Neural progenitor cell (in vitro differentiated cells): ENCODE measurements at regions not wholly inside any gene's neighbourhood (a gene's known extent, or its start where the extent isn't known, plus 50 kb on each side); places are given as distances from the start of the nearest gene placed in this dataset.

Experiments
- DNase-seq: peaks from one replicate; pipeline ENCODE4 v3.0.0-alpha.2; 2016; ENCODE audit warnings: low spot score
- H2AFZ ChIP-seq: fragments of 200-600 bp; sonication (generic); replicated peaks from 2 replicates; pipeline ENCODE4 v1.6.1; 2016; ENCODE audit warnings: antibody characterized with exemption
- H3F3A ChIP-seq: fragments of 200-600 bp; sonication (generic); 2 replicates; pipeline ENCODE4 v1.6.1; 2016; ENCODE audit warnings: antibody characterized with exemption, low read depth
- H3K27ac ChIP-seq: fragments of 200-600 bp; sonication (generic); 2 replicates; pipeline ENCODE4 v1.5.1; 2016; ENCODE audit warnings: mild to moderate bottlenecking
- H3K27me3 ChIP-seq: fragments of 200-600 bp; sonication (generic); 2 replicates; pipeline ENCODE4 v1.6.1; 2016; ENCODE audit warnings: mild to moderate bottlenecking, moderate library complexity
- H3K36me3 ChIP-seq: fragments of 200-600 bp; sonication (generic); 2 replicates; pipeline ENCODE4 v1.5.1; 2016
- H3K4me1 ChIP-seq: fragments of 200-600 bp; sonication (generic); 2 replicates; pipeline ENCODE4 v1.6.1; 2016; ENCODE audit warnings: mixed run types
- H3K4me2 ChIP-seq: fragments of 200-600 bp; sonication (generic); 2 replicates; pipeline ENCODE4 v1.6.1; 2016
- H3K4me3 ChIP-seq: fragments of 200-600 bp; sonication (generic); 2 replicates; pipeline ENCODE4 v1.5.1; 2016
- H3K79me2 ChIP-seq: fragments of 200-600 bp; sonication (generic); 2 replicates; pipeline ENCODE4 v1.6.1; 2016; ENCODE audit warnings: low read depth
- H3K9ac ChIP-seq: fragments of 200-600 bp; sonication (generic); 2 replicates; pipeline ENCODE4 v1.6.1; 2016
- H3K9me3 ChIP-seq: fragments of 200-600 bp; sonication (generic); 2 replicates; pipeline ENCODE4 v1.5.1; 2016; ENCODE audit warnings: low read depth
- H4K20me1 ChIP-seq: fragments of 200-600 bp; sonication (generic); 2 replicates; pipeline ENCODE4 v1.6.1; 2016; ENCODE audit warnings: low read depth
- H3K27ac Mint-ChIP-seq: 3 replicates; pipeline ENCODE4 v1.8.0; 2021; ENCODE audit warnings: mixed read lengths
- H3K27me3 Mint-ChIP-seq: 2 replicates; pipeline ENCODE4 v1.8.0; 2022; ENCODE audit warnings: low read depth, mild to moderate bottlenecking, inconsistent platforms, moderate library complexity, mixed read lengths; ENCODE audit not compliant: insufficient read depth
- H3K36me3 Mint-ChIP-seq: 3 replicates; pipeline ENCODE4 v1.8.0; 2021; ENCODE audit warnings: mixed read lengths
- H3K4me1 Mint-ChIP-seq: 3 replicates; pipeline ENCODE4 v1.8.0; 2021; ENCODE audit warnings: mixed read lengths
- H3K4me3 Mint-ChIP-seq: 3 replicates; pipeline ENCODE4 v1.8.0; 2021; ENCODE audit warnings: mild to moderate bottlenecking, moderate library complexity, mixed read lengths
- H3K9me3 Mint-ChIP-seq: 3 replicates; pipeline ENCODE4 v1.8.0; 2020; ENCODE audit warnings: mixed read lengths
- EZH2 ChIP-seq: fragments of 200-600 bp; sonication (generic); IDR thresholded peaks from 2 replicates; pipeline ENCODE4 v1.6.1; 2017; ENCODE audit warnings: antibody characterized with exemption, mild to moderate bottlenecking, moderate library complexity
- EZH2phosphoT487 ChIP-seq: fragments of 200-600 bp; sonication (generic); IDR thresholded peaks from 2 replicates; pipeline ENCODE4 v1.6.1; 2017; ENCODE audit warnings: antibody characterized with exemption
- TF ChIP-seq, protein P1 (sequence below): fragments of 200-600 bp; sonication (generic); IDR thresholded peaks from 2 replicates; pipeline ENCODE4 v1.5.1; 2017; ENCODE audit warnings: antibody characterized with exemption, mild to moderate bottlenecking

DNA sequence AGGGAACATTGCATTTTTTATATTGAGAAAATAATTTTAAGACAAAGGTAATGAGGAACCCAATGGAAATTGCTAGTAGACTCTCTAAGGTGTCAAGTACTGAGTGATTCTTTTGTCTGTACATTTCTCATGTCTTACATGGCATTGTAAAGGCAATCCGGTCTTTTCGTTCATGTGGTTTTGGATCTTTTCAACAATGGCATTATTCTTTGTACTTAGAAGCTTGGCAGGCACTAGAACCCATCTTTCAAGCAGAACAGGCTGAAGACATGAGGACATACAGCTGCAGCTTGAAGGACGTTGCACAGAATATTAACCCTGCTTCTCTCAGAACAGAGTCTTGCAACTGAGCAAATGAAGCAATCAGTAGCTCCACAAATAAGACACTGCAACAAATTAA is 231.5 kb upstream of the ZFHX3 start:
- no peaks in the 10 kb centered on the region for H3K79me2 ChIP-seq
- no peaks in the 10 kb centered on the region for H4K20me1 ChIP-seq
- H3K9ac ChIP-seq: no peak overlapping the region
- no peaks in the 10 kb centered on the region for H3K9me3 ChIP-seq
- Mint-ChIP-seq H3K36me3 (no peaks in the 10 kb centered on the region), H3K9me3 (peaks cover 2% of the 10 kb centered on the region), H3K4me3 (no peak overlapping the region), H3K4me1 (peaks cover under 1% of the 10 kb centered on the region), H3K27ac (no peak overlapping the region), H3K27me3 (peaks cover 4% of the 10 kb centered on the region)
- no peak overlapping the region for H3K27ac ChIP-seq
- no peaks in the 10 kb centered on the region for H3F3A ChIP-seq
- H3K27me3 ChIP-seq: no peaks in the 10 kb centered on the region
- DNase-seq: no peak
- H3K4me2 ChIP-seq: no peak overlapping the region
- no peaks in the 10 kb centered on the region for H3K4me1 ChIP-seq
- H3K36me3 ChIP-seq: no peaks in the 10 kb centered on the region
- no peak overlapping the region for H2AFZ ChIP-seq
- TF ChIP-seq, protein P1, sequence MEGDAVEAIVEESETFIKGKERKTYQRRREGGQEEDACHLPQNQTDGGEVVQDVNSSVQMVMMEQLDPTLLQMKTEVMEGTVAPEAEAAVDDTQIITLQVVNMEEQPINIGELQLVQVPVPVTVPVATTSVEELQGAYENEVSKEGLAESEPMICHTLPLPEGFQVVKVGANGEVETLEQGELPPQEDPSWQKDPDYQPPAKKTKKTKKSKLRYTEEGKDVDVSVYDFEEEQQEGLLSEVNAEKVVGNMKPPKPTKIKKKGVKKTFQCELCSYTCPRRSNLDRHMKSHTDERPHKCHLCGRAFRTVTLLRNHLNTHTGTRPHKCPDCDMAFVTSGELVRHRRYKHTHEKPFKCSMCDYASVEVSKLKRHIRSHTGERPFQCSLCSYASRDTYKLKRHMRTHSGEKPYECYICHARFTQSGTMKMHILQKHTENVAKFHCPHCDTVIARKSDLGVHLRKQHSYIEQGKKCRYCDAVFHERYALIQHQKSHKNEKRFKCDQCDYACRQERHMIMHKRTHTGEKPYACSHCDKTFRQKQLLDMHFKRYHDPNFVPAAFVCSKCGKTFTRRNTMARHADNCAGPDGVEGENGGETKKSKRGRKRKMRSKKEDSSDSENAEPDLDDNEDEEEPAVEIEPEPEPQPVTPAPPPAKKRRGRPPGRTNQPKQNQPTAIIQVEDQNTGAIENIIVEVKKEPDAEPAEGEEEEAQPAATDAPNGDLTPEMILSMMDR: no peak
- TF ChIP-seq EZH2phosphoT487 (no peak), EZH2 (no peak)
- no peak overlapping the region for H3K4me3 ChIP-seq

DNA sequence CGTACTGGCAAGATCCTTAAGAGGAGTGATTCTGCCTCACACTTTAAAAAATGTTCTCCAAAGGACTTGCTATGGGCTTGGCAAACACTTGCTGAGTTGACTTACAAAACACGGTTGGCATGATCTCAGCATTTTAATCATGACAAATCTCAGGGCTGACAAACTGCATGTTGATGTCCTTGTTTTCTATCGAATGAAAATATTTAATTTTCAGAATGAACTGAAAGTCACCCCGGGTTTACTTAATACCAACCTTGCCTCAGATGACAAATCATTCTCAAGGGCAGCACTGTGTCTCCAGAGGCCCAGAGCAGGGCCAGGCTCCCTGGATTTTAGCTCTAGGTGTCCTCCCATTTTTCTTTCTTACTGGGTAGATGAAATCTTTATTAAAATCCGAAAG is 229.1 kb upstream of the ZFHX3 start:
- H3K36me3 Mint-ChIP-seq: no peaks in the 10 kb centered on the region
- H3K4me2 ChIP-seq: no peak overlapping the region
- H3K4me1 ChIP-seq: no peaks in the 10 kb centered on the region
- H3K27me3 Mint-ChIP-seq: peaks cover 4% of the 10 kb centered on the region
- DNase-seq: no peak
- H4K20me1 ChIP-seq: no peaks in the 10 kb centered on the region
- no peak overlapping the region for H3K27ac ChIP-seq
- H3K9me3 Mint-ChIP-seq: peaks cover 2% of the 10 kb centered on the region
- no peaks in the 10 kb centered on the region for H3K27me3 ChIP-seq
- H3K27ac Mint-ChIP-seq: no peak overlapping the region
- H3F3A ChIP-seq: no peaks in the 10 kb centered on the region
- no peak overlapping the region for H2AFZ ChIP-seq
- H3K4me3 Mint-ChIP-seq: no peak overlapping the region
- no peaks in the 10 kb centered on the region for H3K9me3 ChIP-seq
- H3K4me3 ChIP-seq: no peak overlapping the region
- H3K79me2 ChIP-seq: no peaks in the 10 kb centered on the region
- no peak for TF ChIP-seq EZH2
- no peak for TF ChIP-seq EZH2phosphoT487
- TF ChIP-seq, protein P1: no peak
- H3K36me3 ChIP-seq: no peaks in the 10 kb centered on the region
- H3K4me1 Mint-ChIP-seq: no peaks in the 10 kb centered on the region
- H3K9ac ChIP-seq: no peak overlapping the region

DNA sequence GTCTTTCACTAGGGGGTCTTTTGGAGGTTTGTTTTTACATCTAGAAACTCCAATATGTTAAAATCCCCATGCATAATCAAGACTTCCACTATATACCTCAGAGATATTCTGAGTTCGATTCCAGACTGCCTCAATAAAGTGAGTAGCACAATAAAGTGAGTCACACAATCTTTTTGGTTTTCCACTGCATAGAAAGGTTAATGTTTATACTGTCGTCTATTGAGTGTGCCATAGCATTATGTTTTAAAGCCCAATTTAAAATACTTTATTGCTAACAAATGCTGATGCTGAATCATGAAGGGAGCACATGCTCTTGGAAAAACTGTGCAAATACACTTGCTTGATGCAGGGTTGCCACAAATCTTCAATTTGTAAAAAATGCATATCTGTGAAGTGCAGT is 227.5 kb upstream of the ZFHX3 start:
- TF ChIP-seq, protein P1: no peak
- TF ChIP-seq EZH2phosphoT487 (no peak), EZH2 (no peak)
- Histone ChIP-seq H3K4me1 (no peaks in the 10 kb centered on the region), H3K4me2 (no peak overlapping the region), H2AFZ (no peak overlapping the region), H3K79me2 (no peaks in the 10 kb centered on the region), H3K9me3 (no peaks in the 10 kb centered on the region), H3F3A (no peaks in the 10 kb centered on the region), H3K9ac (no peak overlapping the region), H4K20me1 (no peaks in the 10 kb centered on the region), H3K27ac (no peak overlapping the region), H3K4me3 (no peak overlapping the region), H3K36me3 (no peaks in the 10 kb centered on the region), H3K27me3 (no peaks in the 10 kb centered on the region)
- no peak overlapping the region for H3K4me3 Mint-ChIP-seq
- H3K9me3 Mint-ChIP-seq: peaks cover 2% of the 10 kb centered on the region
- no peaks in the 10 kb centered on the region for H3K36me3 Mint-ChIP-seq
- H3K27ac Mint-ChIP-seq: no peak overlapping the region
- peaks cover 4% of the 10 kb centered on the region for H3K27me3 Mint-ChIP-seq
- DNase-seq: no peak
- H3K4me1 Mint-ChIP-seq: no peaks in the 10 kb centered on the region

DNA sequence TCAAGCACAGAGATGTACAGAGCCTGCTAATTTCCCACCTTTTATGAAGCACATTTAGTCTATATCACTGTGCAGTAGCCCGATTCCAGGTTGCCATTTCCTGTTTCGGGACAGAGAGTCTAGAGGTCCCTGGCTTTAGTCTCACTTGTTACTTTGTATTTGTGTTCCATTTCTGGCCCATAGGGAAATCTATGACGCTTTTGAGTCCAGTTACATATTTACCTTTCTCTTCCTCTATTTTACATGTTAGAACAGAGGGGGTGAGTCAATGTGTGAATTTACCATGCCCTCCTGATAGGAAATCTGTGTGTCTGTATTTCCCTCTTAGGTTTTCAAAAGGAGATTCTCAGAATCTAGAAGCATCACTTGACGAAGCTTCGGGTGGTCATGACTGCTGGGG is 227.1 kb upstream of the ZFHX3 start:
- Histone ChIP-seq H3K9ac (no peak overlapping the region), H3K79me2 (no peaks in the 10 kb centered on the region), H3K9me3 (no peaks in the 10 kb centered on the region), H4K20me1 (no peaks in the 10 kb centered on the region), H2AFZ (peak overlapping the region; percentile 12), H3K27ac (no peak overlapping the region), H3K4me1 (no peaks in the 10 kb centered on the region), H3F3A (no peaks in the 10 kb centered on the region), H3K4me2 (no peak overlapping the region), H3K4me3 (no peak overlapping the region), H3K27me3 (no peaks in the 10 kb centered on the region), H3K36me3 (no peaks in the 10 kb centered on the region)
- no peak for DNase-seq
- no peaks in the 10 kb centered on the region for H3K4me1 Mint-ChIP-seq
- H3K27ac Mint-ChIP-seq: no peak overlapping the region
- peaks cover 2% of the 10 kb centered on the region for H3K9me3 Mint-ChIP-seq
- TF ChIP-seq EZH2phosphoT487 (no peak), EZH2 (no peak)
- TF ChIP-seq, protein P1: no peak
- no peak overlapping the region for H3K4me3 Mint-ChIP-seq
- no peaks in the 10 kb centered on the region for H3K36me3 Mint-ChIP-seq
- H3K27me3 Mint-ChIP-seq: peaks cover 4% of the 10 kb centered on the region
